GM21825 (cell line): ENCODE measurements at regions not wholly inside any gene's neighbourhood (a gene's known extent, or its start where the extent isn't known, plus 50 kb on each side); places are given as distances from the start of the nearest gene placed in this dataset.
"Not testable (repeated sequence)": the region's sequence is repeated elsewhere in the genome, so short reads cannot be mapped to it uniquely, and the experiment has no call there.

ENCODE experiments used
- ATAC-seq: cut with Tn5 transposase; IDR thresholded peaks from one replicate; pipeline ENCODE4 v1.9.1; 2021; ENCODE audit warnings: mild to moderate bottlenecking, moderate library complexity; ENCODE audit not compliant: unreplicated experiment

- no peak for ATAC-seq
These were observed 421.2 kb upstream of the TENM3 start for GRCh38 chr4:181822005-181822375.

- no peak for ATAC-seq
These were observed 420.0 kb upstream of the TENM3 start for GRCh38 chr4:181823183-181823582.

- ATAC-seq: no peak
These were observed 419.6 kb upstream of the TENM3 start for GRCh38 chr4:181823645-181824044.

- ATAC-seq: no peak
These were observed 417.6 kb upstream of the TENM3 start for GRCh38 chr4:181825564-181825963.

GRCh38 chr4:181827246-181827645 is 416.0 kb upstream of the TENM3 start:
- no peak for ATAC-seq

- no peak for ATAC-seq
These were observed 412.7 kb upstream of the TENM3 start for GRCh38 chr4:181830404-181831035.

- ATAC-seq: no peak
These were observed 409.1 kb upstream of the TENM3 start for GRCh38 chr4:181834071-181834470.

GRCh38 chr4:181835348-181835747 is 407.9 kb upstream of the TENM3 start:
- no peak for ATAC-seq

- no peak for ATAC-seq
These were observed 404.9 kb upstream of the TENM3 start for GRCh38 chr4:181838253-181838652.

GRCh38 chr4:181843797-181844196 is 399.4 kb upstream of the TENM3 start:
- not testable (repeated sequence) for ATAC-seq

- no peak for ATAC-seq
These were observed 397.6 kb upstream of the TENM3 start for GRCh38 chr4:181845617-181846016.

GRCh38 chr4:181846934-181847333 is 396.3 kb upstream of the TENM3 start:
- ATAC-seq: no peak

GRCh38 chr4:181848357-181848756 is 394.8 kb upstream of the TENM3 start:
- no peak for ATAC-seq

GRCh38 chr4:181849472-181849871 is 393.7 kb upstream of the TENM3 start:
- ATAC-seq: no peak

- ATAC-seq: no peak
These were observed 389.2 kb upstream of the TENM3 start for GRCh38 chr4:181853881-181854511.

GRCh38 chr4:181855307-181855706 is 387.9 kb upstream of the TENM3 start:
- ATAC-seq: no peak

- ATAC-seq: not testable (repeated sequence)
These were observed 385.7 kb upstream of the TENM3 start for GRCh38 chr4:181857471-181857870.

GRCh38 chr4:181858741-181859140 is 384.5 kb upstream of the TENM3 start:
- ATAC-seq: no peak

- no peak for ATAC-seq
These were observed 383.8 kb upstream of the TENM3 start for GRCh38 chr4:181859439-181859838.

GRCh38 chr4:181860157-181860556 is 383.0 kb upstream of the TENM3 start:
- no peak for ATAC-seq

GRCh38 chr4:181860668-181861067 is 382.5 kb upstream of the TENM3 start:
- ATAC-seq: no peak

- no peak for ATAC-seq
These were observed 379.3 kb upstream of the TENM3 start for GRCh38 chr4:181863856-181864255.

GRCh38 chr4:181870326-181870725 is 372.9 kb upstream of the TENM3 start:
- no peak for ATAC-seq
